Astrocyte (in vitro differentiated cells and primary cell): ENCODE measurements at regions not wholly inside any gene's neighbourhood (a gene's known extent, or its start where the extent isn't known, plus 50 kb on each side); places are given as distances from the start of the nearest gene placed in this dataset.
"Not testable (repeated sequence)": the region's sequence is repeated elsewhere in the genome, so short reads cannot be mapped to it uniquely, and the experiment has no call there.

Source experiments
- DNase-seq: peaks from one replicate; pipeline ENCODE4 v3.0.0-alpha.2; 2010; ENCODE audit warnings: low read depth
- FAIRE-seq: peaks from 2 replicates; lab custom pipeline; 2011; peaks lifted over from hg19 to GRCh38; lab: Jason Lieb, UNC
- H2AFZ ChIP-seq: 2 replicates; pipeline ENCODE4 v1.6.0; 2012; ENCODE audit warnings: low read depth, low read length, inconsistent platforms
- H3K27ac ChIP-seq: 2 replicates; pipeline ENCODE4 v1.5.1; 2011; ENCODE audit warnings: low read depth, low read length, inconsistent platforms
- H3K27me3 ChIP-seq: 2 replicates; pipeline ENCODE4 v1.6.0; 2011; ENCODE audit warnings: low read length, inconsistent platforms; ENCODE audit not compliant: insufficient read depth
- H3K36me3 ChIP-seq: 2 replicates; pipeline ENCODE4 v1.5.1; 2011; ENCODE audit warnings: low read length, inconsistent platforms; ENCODE audit not compliant: insufficient read depth
- H3K4me1 ChIP-seq: 2 replicates; pipeline ENCODE4 v1.5.1; 2011; ENCODE audit warnings: low read length, inconsistent platforms; ENCODE audit not compliant: insufficient read depth
- H3K4me2 ChIP-seq: 2 replicates; pipeline ENCODE4 v1.6.0; 2012; ENCODE audit warnings: low read length, inconsistent platforms
- H3K4me3 ChIP-seq: 2 replicates; pipeline ENCODE4 v1.5.1; 2011; ENCODE audit warnings: low read depth, mild to moderate bottlenecking, low read length, inconsistent platforms; ENCODE audit not compliant: insufficient read depth
- H3K79me2 ChIP-seq: 2 replicates; pipeline ENCODE4 v1.6.0; 2012; ENCODE audit warnings: mild to moderate bottlenecking, low read length, inconsistent platforms; ENCODE audit not compliant: insufficient read depth
- H3K9ac ChIP-seq: 2 replicates; pipeline ENCODE4 v1.6.0; 2012; ENCODE audit warnings: mild to moderate bottlenecking, low read length, inconsistent platforms
- H3K9me3 ChIP-seq: 2 replicates; pipeline ENCODE4 v1.5.1; 2012; ENCODE audit warnings: low read depth, mild to moderate bottlenecking, low read length, inconsistent platforms; ENCODE audit not compliant: insufficient read depth
- H4K20me1 ChIP-seq: 2 replicates; pipeline ENCODE4 v1.6.0; 2012; ENCODE audit warnings: low read length, inconsistent platforms; ENCODE audit not compliant: insufficient read depth
- H3K27ac Mint-ChIP-seq: one replicate; pipeline ENCODE4 v1.8.0; 2021; ENCODE audit warnings: mild to moderate bottlenecking, mixed read lengths; ENCODE audit not compliant: unreplicated experiment
- H3K27me3 Mint-ChIP-seq: one replicate; pipeline ENCODE4 v1.8.0; 2021; ENCODE audit warnings: low read depth, mixed read lengths; ENCODE audit not compliant: unreplicated experiment
- H3K36me3 Mint-ChIP-seq: one replicate; pipeline ENCODE4 v1.8.0; 2021; ENCODE audit warnings: low read depth, mixed read lengths; ENCODE audit not compliant: unreplicated experiment
- H3K4me1 Mint-ChIP-seq: one replicate; pipeline ENCODE4 v1.8.0; 2021; ENCODE audit warnings: low read depth, mixed read lengths; ENCODE audit not compliant: unreplicated experiment
- H3K4me3 Mint-ChIP-seq: one replicate; pipeline ENCODE4 v1.8.0; 2021; ENCODE audit warnings: mild to moderate bottlenecking, moderate library complexity, mixed read lengths; ENCODE audit not compliant: unreplicated experiment
- H3K9me3 Mint-ChIP-seq: one replicate; pipeline ENCODE4 v1.8.0; 2021; ENCODE audit warnings: mild to moderate bottlenecking, mixed read lengths; ENCODE audit not compliant: unreplicated experiment

DNA sequence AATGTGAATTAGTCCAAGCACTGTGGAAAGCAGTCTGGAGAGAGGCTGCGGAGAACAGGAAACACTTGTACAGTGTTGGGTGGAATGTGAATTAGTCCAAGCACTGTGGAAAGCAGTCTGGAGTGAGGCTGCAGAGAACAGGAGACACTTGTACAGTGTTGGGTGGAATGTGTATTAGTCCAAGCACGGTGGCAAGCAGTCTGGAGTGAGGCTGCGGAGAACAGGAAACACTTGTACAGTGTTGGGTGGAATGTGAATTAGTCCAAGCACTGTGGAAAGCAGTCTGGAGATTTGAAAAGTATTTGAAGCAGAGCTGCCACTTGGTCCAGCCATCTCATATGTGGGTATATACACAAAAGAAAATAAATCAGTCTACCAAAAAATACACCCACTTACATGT lies 111.5 kb downstream of the OR4M2 start:
- not testable (repeated sequence) for H4K20me1 ChIP-seq, H3K27ac ChIP-seq, H3K9ac ChIP-seq, H3K4me3 ChIP-seq, DNase-seq, FAIRE-seq, H3K27me3 ChIP-seq, H3K4me2 ChIP-seq, H2AFZ ChIP-seq, H3K36me3 ChIP-seq, H3K9me3 ChIP-seq, H3K9me3 Mint-ChIP-seq, H3K27ac Mint-ChIP-seq, H3K4me1 ChIP-seq, H3K36me3 Mint-ChIP-seq, H3K4me3 Mint-ChIP-seq, H3K79me2 ChIP-seq, H3K27me3 Mint-ChIP-seq, H3K4me1 Mint-ChIP-seq

DNA sequence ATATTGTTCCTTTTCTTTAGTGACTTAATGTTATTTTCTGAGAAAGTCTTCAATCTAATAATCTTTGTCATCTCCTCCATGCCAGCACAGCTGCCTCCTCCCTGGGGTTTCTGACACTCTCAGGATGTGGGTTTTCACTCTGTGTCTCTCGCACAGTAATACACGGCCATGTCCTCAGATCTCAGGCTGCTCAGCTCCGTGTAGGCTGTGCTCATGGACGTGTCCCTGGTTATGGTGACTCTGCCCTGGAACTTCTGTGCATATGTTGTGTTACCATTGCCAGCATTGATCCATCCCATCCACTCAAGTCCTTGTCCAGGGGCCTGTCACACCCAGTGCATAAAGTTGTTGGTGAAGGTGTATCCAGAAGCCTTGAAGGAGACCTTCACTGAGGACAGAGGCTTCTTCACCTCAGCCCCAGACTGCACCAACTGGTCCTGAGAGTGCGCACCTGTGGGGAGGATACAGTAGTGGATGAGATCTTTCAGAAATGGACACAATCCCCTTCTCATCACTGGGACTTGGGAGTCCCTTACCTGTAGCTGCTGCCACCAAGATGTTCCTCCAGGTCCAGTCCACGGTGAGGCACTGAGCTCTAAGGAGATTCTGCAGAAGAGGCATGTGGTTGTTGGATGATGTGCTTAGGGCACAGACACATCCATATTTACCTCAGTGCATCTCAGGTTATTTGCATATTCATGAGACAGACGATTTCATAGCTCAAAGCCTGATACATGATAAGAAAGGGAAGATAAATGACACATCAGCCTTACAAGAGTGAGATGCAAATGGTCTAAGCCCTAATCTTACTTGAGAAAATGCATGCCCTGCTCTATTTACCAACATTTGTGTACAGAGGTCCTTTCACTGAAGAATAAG lies 114.7 kb downstream of the OR4M2 start:
- not testable (repeated sequence) for H3K27me3 Mint-ChIP-seq, H3K27ac Mint-ChIP-seq, DNase-seq, H3K4me1 Mint-ChIP-seq, H3K9me3 Mint-ChIP-seq, H2AFZ ChIP-seq, H3K79me2 ChIP-seq, H3K4me1 ChIP-seq, H3K36me3 ChIP-seq, H3K9me3 ChIP-seq, H3K27me3 ChIP-seq, H3K9ac ChIP-seq, H3K4me3 ChIP-seq, FAIRE-seq, H3K36me3 Mint-ChIP-seq, H3K4me3 Mint-ChIP-seq, H3K27ac ChIP-seq, H4K20me1 ChIP-seq, H3K4me2 ChIP-seq

DNA sequence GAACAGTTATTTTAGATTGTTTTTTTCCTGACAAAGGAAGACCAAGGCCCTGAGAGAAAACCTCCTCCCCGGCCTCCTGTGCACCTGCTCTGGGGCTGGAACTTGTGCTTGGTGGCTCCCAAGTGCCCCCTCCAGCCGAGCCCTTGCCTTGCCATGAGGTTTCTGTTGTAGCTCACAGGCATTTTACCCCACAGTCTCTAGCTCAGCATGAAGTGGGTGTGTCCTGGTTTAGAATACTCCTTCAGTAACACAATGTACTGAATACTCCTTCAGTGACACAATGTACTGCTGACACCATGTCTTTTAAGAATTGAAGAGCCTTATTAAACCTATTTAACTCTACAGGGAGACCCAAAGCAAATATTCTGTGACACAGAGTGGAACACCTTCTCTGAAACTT lies 116.1 kb downstream of the OR4M2 start:
- H2AFZ ChIP-seq, H4K20me1 ChIP-seq, H3K27ac Mint-ChIP-seq, FAIRE-seq, H3K4me1 Mint-ChIP-seq, DNase-seq, H3K4me3 Mint-ChIP-seq, H3K4me1 ChIP-seq, H3K27me3 Mint-ChIP-seq, H3K4me2 ChIP-seq, H3K27me3 ChIP-seq, H3K36me3 Mint-ChIP-seq, H3K9me3 ChIP-seq, H3K9me3 Mint-ChIP-seq, H3K27ac ChIP-seq, H3K36me3 ChIP-seq, H3K4me3 ChIP-seq, H3K9ac ChIP-seq, H3K79me2 ChIP-seq: not testable (repeated sequence)

DNA sequence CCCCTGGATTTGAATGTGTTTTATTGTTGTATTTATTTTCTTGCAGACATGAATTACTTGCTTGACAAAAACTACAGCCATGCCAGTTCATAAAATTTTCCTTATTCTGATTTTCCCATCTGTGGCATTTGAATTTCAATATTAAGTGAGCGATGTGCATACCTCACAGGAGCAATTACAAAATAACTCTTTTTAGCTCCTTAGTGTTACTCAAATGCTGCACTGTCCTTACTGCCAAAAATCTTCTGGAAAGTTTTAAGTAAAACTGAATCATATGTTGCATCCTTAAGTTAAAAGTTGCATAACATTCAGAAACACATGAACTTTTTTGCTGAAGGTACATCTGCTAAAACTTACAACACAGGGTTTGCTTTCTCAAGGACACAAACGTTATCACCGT lies 120.1 kb downstream of the OR4M2 start:
- not testable (repeated sequence) for H4K20me1 ChIP-seq, H2AFZ ChIP-seq, FAIRE-seq, H3K4me3 ChIP-seq, H3K27me3 ChIP-seq, H3K27me3 Mint-ChIP-seq, H3K36me3 ChIP-seq, H3K27ac Mint-ChIP-seq, DNase-seq, H3K4me2 ChIP-seq, H3K4me1 Mint-ChIP-seq, H3K4me1 ChIP-seq, H3K9ac ChIP-seq, H3K9me3 Mint-ChIP-seq, H3K27ac ChIP-seq, H3K9me3 ChIP-seq, H3K4me3 Mint-ChIP-seq, H3K79me2 ChIP-seq, H3K36me3 Mint-ChIP-seq

DNA sequence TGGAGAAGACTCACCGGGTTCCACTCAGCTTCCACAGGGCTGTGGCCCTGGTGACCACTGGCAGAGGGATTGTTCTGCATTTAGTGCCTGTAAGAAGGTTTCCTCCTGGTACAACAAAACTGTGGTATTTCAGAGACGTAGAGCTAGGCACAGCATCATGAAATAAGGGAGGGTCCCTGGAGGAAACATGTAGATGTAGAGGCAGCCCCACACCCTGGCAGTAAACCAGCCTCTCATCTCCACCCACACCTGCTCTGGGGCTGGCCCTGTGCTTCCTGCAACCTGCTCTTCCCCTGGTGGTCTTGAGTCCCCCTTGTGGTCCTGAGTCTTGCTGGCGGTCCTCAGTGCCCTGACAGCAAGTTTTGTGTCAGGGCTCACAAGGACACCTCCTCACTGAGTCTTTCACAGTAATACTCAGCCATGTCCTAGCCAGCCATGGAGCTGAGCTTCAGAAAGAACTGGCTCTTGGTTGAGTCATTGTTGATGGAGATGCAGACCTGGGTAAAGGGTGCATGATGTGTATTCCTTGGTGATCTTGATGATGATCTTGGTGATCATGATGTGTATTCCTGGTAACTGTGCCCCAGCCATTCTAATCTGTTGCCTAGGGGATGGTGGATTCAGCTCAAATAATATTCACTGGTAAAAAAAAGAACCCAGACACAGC lies 121.8 kb downstream of the OR4M2 start:
- H2AFZ ChIP-seq, DNase-seq, H3K36me3 ChIP-seq, H3K9ac ChIP-seq, H3K4me1 Mint-ChIP-seq, H3K36me3 Mint-ChIP-seq, H3K27ac Mint-ChIP-seq, H3K27me3 ChIP-seq, H4K20me1 ChIP-seq, H3K9me3 ChIP-seq, H3K4me3 ChIP-seq, H3K4me1 ChIP-seq, H3K4me2 ChIP-seq, H3K4me3 Mint-ChIP-seq, H3K9me3 Mint-ChIP-seq, H3K27me3 Mint-ChIP-seq, H3K79me2 ChIP-seq, FAIRE-seq, H3K27ac ChIP-seq: not testable (repeated sequence)

DNA sequence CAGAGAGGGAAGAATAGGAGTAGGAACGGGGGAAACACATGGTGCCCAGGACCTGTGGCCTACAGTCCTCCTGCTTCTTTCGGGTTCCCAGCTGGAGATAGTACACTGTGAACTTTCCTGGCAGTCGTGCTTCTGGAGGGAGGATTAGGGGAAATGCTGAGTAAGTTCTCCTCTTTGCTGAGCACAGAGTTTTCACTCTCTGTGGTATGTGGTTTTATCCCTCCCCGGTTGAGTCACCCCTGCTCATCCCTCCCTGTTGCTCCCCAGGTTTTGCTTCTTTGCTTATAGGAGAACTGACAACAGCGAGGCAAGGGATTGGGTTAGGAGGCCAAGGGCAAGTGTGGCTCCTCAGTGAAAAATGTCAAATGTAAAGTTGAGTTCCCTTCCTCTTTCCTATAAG lies 122.9 kb downstream of the OR4M2 start:
- not testable (repeated sequence) for H3K9me3 ChIP-seq, H3K79me2 ChIP-seq, H3K4me1 Mint-ChIP-seq, H3K4me1 ChIP-seq, H3K27ac ChIP-seq, H3K4me3 Mint-ChIP-seq, DNase-seq, H3K9ac ChIP-seq, H3K36me3 ChIP-seq, H3K4me3 ChIP-seq, FAIRE-seq, H3K27me3 Mint-ChIP-seq, H3K36me3 Mint-ChIP-seq, H3K27ac Mint-ChIP-seq, H3K4me2 ChIP-seq, H3K9me3 Mint-ChIP-seq, H3K27me3 ChIP-seq, H2AFZ ChIP-seq, H4K20me1 ChIP-seq
